Skeletal muscle tissue (tissue), 3 donors: ENCODE measurements at regions not wholly inside any gene's neighbourhood (a gene's known extent, or its start where the extent isn't known, plus 50 kb on each side); places are given as distances from the start of the nearest gene placed in this dataset.
"Not testable (repeated sequence)": the region's sequence is repeated elsewhere in the genome, so short reads cannot be mapped to it uniquely, and the experiment has no call there.

ENCODE experiments used
- H3K27ac ChIP-seq: one replicate; pipeline ENCODE4 v1.7.0; 2013; ENCODE audit warnings: mild to moderate bottlenecking, low read depth, low read length, inconsistent platforms
- H3K27me3 ChIP-seq, 3 donors: one replicate each; pipeline ENCODE4 v1.7.0; 2013; ENCODE audit warnings: low read length in 3 of 3; ENCODE audit not compliant: control insufficient read depth in 3 of 3, insufficient read depth in 3 of 3
- H3K36me3 ChIP-seq, 3 donors: one replicate each; pipeline ENCODE4 v1.7.0; 2013; ENCODE audit warnings: low read length in 3 of 3; ENCODE audit not compliant: control insufficient read depth in 3 of 3, insufficient read depth in 3 of 3
- H3K4me1 ChIP-seq, 3 donors: one replicate each; pipeline ENCODE4 v1.7.0; 2013; ENCODE audit warnings: low read length in 3 of 3, mild to moderate bottlenecking in 3 of 3; ENCODE audit not compliant: control insufficient read depth in 3 of 3, insufficient read depth in 3 of 3
- H3K4me3 ChIP-seq, 3 donors: one replicate each; pipeline ENCODE4 v1.7.0; 2013; ENCODE audit warnings: low read length in 3 of 3
- H3K9ac ChIP-seq, 3 donors: one replicate each; pipeline ENCODE4 v1.7.0; 2013; ENCODE audit warnings: low read length in 3 of 3, mild to moderate bottlenecking in 3 of 3, moderate library complexity in 2 of 3, low read depth in 1 of 3
- H3K9me3 ChIP-seq, 3 donors: one replicate each; pipeline ENCODE4 v1.7.0; 2013; ENCODE audit warnings: low read length in 3 of 3; ENCODE audit not compliant: control insufficient read depth in 3 of 3
- donor health status: Osteomylitis.

DNA sequence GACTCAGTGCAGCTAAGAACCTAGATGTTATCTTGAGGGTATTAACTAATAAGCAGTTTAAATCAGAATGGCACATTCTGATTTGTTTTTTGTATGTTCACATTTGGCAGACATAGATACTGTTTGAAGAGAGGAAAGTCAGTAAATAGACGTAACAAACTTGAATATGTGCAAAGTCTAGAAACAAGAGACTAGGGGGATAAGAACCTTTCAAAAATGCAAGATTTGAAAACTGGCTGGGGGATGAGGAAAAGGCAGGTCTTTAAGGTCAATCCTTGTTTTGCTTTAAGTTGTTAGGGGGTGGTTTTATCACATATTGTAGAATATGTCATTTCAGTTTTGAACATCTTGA, 136.5 kb downstream of the ZNF92 start:
- H3K36me3 ChIP-seq, H3K27ac ChIP-seq, H3K4me1 ChIP-seq, H3K9me3 ChIP-seq, H3K4me3 ChIP-seq, H3K9ac ChIP-seq: not testable (repeated sequence)
- H3K27me3 ChIP-seq: peaks cover 12 to 15% (median 12%) of the 10 kb centered on the region in 3 donors

DNA sequence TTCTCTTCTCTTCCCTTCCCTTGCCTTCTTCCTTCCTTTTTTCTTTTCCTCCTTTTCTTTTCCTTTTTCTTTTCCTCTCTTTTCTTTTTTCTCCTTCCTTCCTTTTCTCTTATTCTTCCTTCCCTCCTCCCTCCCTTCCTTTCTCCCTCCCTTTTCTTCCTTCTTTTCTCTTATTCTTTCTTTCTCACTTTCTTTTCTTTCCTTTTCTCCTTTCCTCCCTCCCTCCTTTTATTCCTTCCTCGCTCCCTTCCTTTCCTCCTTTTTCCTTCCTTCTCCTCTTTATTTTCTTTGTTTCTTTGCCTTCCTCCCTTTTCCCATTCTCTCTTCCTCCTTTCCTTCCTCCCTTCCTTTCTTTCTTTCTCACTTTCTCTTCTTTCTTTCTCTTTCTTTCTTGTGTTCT, 146.1 kb downstream of the ZNF92 start:
- not testable (repeated sequence) for H3K4me1 ChIP-seq, H3K36me3 ChIP-seq, H3K4me3 ChIP-seq, H3K27me3 ChIP-seq, H3K9ac ChIP-seq, H3K27ac ChIP-seq, H3K9me3 ChIP-seq

DNA sequence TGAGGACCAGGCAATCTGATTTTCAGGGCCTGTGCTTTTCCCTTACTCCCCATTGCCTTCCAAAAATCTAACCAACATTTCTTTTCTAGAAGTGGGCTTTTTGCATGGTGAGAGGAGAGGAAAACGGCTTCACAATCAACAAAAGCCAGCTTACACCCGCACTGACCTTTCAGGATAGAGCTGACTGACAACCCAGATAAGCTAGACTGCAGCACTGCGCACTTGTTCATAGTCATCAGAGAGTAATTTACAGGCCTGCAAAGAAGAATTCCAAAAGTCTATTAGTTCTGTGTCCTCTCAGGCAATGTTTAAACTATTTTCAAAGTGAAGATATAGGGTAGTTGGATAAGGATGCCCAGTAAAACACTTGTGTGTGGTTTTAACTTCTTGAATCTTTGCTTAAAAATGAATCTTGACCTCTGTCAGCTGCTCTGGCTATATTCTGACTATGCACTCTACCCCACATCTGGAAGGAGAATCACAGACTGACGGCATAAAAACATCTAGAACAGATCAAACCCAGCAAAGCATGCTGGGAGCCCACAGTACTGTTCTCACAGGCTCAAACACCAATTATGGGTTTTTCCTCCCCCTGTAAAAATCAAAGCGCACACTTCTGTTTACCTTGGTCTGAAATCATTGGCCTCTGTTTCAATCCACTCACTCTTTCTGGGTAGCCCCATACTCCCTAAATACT, 172.0 kb downstream of the ZNF92 start:
- H3K27ac ChIP-seq, H3K36me3 ChIP-seq, H3K9me3 ChIP-seq, H3K4me3 ChIP-seq, H3K4me1 ChIP-seq, H3K9ac ChIP-seq, H3K27me3 ChIP-seq: not testable (repeated sequence)

DNA sequence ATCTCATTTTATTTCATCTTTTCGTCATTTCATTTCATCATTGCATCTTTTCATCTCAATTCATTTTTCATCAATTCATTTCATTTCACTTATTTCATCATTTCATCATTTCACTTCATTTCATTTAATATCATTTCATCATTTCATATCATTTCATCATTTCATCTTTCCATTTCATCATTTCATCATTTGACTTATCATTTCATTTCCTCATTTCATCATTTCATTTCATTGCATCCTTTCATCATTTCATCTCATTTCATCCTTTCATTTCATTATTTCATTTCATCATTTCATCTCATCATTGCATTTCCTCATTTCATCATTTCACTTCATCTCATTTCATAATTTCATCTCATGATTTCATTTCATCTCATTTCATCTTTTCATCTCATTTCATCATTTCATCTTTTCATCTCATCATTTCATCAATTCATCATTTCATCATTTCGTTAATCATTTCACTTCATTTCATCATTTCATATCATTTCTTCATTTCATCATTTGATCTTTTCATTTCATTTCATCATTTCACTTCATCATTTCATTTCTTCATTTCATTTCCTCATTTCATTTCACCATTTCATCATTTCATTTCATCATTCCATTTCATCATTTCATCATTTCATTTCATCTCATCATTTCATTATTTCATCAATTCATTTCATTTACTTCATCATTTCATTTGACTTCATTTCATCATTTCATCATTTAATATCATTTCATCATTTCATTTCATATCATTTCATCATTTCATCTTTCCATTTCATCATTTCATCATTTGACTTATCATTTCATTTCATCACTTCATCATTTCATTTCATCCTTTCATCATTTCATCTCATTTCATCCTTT, 176.2 kb downstream of the ZNF92 start:
- H3K27ac ChIP-seq, H3K9ac ChIP-seq, H3K4me1 ChIP-seq, H3K27me3 ChIP-seq, H3K36me3 ChIP-seq, H3K9me3 ChIP-seq, H3K4me3 ChIP-seq: not testable (repeated sequence)

DNA sequence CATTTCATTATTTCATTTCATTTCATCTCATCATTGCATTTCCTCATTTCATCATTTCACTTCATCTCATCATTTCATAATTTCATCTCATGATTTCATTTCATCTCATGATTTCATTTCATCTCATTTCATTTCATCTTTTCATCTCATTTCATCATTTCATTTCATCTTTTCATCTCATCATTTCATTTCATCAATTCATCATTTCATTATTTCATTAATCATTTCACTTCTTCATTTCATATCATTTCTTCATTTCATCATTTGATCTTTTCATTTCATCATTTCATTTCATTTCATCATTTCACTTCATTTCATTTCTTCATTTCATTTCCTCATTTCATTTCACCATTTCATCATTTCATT, 176.8 kb downstream of the ZNF92 start:
- not testable (repeated sequence) for H3K36me3 ChIP-seq, H3K9ac ChIP-seq, H3K9me3 ChIP-seq

DNA sequence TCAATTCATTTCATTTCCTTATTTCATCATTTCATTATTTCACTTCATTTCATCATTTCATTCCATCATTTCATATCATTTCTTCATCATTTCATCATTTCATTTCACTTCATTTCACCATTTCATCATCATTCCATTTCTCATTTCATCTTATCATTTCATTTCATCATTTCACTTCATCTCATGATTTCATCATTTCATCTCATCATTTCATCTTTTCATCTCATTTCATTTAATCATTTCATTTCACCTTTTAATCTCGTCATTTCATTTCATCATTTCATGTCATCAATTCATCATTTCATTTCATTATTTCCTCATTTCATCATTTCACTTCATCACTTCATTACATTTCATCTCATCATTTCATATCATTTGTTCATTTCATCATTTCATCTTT, 177.4 kb downstream of the ZNF92 start:
- H3K9me3 ChIP-seq, H3K27ac ChIP-seq, H3K36me3 ChIP-seq, H3K4me3 ChIP-seq, H3K4me1 ChIP-seq, H3K27me3 ChIP-seq, H3K9ac ChIP-seq: not testable (repeated sequence)

More for the DNA sequence above, 176.8 kb downstream of the ZNF92 start:
- H3K27me3 ChIP-seq, H3K4me3 ChIP-seq, H3K4me1 ChIP-seq, H3K27ac ChIP-seq: not testable (repeated sequence)

DNA sequence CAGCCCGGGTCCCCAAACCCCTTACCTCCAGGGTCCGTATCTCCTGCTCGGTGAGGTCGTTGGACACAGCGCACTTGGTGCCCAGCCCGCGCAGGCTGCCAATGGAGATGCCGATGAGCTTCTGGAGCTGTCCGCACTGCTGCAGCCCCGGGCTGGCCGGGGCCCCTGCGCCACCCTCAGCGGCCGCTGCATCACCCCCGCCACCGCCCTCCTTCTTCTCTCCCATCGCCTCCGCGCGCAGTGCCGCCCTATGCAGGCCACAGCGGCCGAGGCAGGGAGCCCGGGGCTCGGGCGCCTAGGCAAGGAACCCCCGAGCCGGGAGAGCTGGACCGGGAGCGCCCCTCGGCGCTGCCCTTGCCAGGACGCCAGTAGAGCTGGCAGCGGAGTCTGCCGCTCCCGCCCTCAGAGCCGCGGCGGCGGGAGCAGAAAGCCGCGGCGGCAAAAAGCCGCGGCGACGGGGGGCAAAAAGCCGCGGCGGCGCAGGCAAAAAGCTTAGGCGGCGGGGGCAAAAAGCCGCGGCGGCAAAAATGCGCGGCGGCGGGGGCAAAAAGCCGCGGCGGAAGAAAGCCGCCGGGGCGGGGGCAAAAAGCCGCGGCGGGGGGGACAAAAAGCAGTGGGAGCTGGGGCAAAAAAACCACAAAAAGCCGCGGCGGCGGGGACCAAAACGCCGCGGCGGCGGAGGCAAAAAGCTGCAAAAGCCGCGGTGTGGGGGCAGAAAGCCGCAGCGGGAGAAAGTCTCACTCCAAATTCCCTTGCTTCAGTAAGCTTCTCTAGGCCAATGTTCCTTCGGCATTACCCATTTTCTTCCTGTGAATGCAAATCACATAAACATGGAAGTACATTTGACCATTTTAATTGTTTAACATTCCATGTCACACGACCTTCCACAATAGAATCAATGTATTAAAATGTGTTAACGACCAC, 181.2 kb downstream of the ZNF92 start:
- not testable (repeated sequence) for H3K4me1 ChIP-seq

DNA sequence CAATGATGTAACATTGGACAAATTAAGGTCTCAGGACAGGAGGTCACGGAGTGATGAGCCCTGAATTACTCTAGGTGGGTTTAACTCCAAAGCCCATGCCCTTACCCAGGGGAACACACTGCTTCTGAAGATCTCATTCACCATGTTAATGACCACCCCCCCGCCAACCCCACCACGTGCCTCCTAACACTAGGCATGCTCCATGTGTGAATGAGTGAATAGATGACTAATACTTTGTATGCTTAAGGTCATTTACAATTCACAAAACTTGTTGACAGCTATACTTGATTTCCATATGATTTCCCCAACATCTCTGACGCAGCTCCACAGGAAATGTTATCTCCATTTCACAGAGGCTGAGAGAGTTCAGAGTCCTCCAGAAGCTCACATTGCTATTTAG, 184.9 kb downstream of the ZNF92 start:
- not testable (repeated sequence) for H3K9me3 ChIP-seq, H3K4me3 ChIP-seq, H3K27me3 ChIP-seq, H3K27ac ChIP-seq, H3K4me1 ChIP-seq, H3K36me3 ChIP-seq, H3K9ac ChIP-seq

More for the DNA sequence above, 181.2 kb downstream of the ZNF92 start:
- not testable (repeated sequence) for H3K27ac ChIP-seq, H3K9me3 ChIP-seq, H3K36me3 ChIP-seq, H3K27me3 ChIP-seq, H3K9ac ChIP-seq, H3K4me3 ChIP-seq

DNA sequence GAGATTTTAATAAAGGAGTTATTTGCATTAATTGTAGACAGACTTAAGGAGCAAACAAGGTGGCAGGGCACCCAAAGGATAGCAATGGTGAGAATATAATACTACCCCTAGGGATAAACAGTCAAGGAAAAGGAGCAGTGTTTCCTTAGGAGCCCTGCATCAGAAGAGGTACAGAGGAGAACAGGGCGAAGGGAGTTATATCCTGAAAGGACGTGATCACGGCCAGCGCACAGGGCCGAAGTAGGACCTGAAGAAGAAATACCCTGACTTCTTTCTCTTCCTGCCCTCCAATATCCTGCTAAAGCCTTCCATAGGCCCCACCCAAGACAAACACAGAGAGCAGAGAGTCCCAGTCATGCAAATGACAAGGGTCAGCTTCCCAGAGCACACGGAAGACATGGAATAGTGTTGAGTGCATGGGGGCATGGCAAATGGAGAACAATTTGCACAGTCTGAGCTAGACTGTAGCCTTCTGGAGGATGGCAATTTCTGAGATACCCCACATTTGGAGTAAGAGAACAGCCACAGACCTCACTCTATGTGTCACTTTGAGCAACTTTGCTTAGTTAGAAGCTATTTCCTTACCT, 188.2 kb downstream of the ZNF92 start:
- not testable (repeated sequence) for H3K36me3 ChIP-seq, H3K27me3 ChIP-seq, H3K9ac ChIP-seq, H3K4me1 ChIP-seq, H3K9me3 ChIP-seq, H3K4me3 ChIP-seq, H3K27ac ChIP-seq

DNA sequence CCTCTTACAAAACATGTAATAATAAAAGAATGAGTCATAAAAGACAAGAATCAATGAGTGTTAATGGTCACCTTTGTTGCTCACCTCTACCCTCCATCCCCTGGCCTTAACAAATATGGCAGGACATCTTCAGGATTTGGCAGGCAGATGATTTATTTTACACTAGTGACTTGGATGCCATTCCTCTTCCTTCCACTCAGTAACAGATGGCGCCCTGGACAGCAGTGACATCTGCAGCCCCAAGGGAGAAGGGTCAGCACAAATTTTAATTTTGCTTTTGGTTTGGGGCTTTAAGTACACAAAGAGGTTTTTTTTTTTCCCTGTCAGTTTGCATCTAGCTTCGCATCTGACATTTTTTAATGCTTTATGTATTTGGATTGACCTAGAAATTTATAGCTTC, 188.9 kb downstream of the ZNF92 start:
- H3K9me3 ChIP-seq, H3K4me1 ChIP-seq, H3K27ac ChIP-seq: not testable (repeated sequence)

More for the DNA sequence above, 188.9 kb downstream of the ZNF92 start:
- H3K27me3 ChIP-seq, H3K9ac ChIP-seq, H3K4me3 ChIP-seq, H3K36me3 ChIP-seq: not testable (repeated sequence)
